ENCODE measurements at regions not wholly inside any gene's neighbourhood (a gene's known extent, or its start where the extent isn't known, plus 50 kb on each side); places are given as distances from the start of the nearest gene placed in this dataset.

DNA sequence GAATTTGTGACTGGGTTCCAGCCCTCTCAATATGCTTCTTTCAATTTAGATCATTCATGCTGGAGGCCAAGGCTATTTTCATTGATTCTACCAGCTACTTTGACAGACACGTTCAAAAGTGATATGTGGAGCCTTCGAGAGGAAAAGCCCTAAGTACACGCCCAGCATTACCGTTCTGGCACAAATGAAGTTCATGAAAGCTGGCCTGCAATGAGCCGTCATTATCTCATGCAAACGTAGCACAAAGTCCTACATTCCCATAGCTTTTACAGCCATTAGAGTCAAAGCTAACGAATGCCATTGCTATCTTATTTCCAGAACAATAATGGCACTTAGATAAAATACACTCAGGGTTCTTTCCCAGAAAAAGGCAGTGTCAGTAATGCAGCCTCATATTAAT is 1237.6 kb downstream of the EFNB2 start:
- TF ChIP-seq, protein P1, sequence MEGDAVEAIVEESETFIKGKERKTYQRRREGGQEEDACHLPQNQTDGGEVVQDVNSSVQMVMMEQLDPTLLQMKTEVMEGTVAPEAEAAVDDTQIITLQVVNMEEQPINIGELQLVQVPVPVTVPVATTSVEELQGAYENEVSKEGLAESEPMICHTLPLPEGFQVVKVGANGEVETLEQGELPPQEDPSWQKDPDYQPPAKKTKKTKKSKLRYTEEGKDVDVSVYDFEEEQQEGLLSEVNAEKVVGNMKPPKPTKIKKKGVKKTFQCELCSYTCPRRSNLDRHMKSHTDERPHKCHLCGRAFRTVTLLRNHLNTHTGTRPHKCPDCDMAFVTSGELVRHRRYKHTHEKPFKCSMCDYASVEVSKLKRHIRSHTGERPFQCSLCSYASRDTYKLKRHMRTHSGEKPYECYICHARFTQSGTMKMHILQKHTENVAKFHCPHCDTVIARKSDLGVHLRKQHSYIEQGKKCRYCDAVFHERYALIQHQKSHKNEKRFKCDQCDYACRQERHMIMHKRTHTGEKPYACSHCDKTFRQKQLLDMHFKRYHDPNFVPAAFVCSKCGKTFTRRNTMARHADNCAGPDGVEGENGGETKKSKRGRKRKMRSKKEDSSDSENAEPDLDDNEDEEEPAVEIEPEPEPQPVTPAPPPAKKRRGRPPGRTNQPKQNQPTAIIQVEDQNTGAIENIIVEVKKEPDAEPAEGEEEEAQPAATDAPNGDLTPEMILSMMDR (IDR thresholded peaks at IDR 0.05) = no peak
- DNase-seq (ENCODE audit: low spot score) (no peak), ATAC-seq (ENCODE audit: low FRiP score) (no peak)

DNA sequence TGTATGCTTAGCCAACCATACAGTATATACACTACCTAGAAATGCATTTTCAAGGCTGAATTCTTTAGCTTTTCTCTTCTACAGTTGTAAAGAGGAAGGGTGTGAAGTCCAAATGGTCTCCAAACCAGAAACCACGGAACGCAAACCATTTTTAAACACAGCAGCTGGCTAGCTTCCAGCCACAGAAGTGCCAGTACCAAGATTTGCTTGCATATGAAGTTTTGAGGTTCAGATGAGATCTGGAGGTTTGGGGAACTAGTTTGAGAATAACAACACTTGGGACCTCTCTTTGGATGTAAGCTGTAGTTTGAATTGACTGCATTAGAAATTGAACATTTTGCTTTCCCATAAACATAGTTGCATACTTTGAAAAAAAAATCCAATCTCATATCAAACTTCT is 1243.5 kb downstream of the EFNB2 start:
- no peak for ATAC-seq (ENCODE audit: low FRiP score)
- DNase-seq (ENCODE audit: low spot score) = no peak
- TF ChIP-seq, protein P1 (IDR thresholded peaks at IDR 0.05) = no peak

DNA sequence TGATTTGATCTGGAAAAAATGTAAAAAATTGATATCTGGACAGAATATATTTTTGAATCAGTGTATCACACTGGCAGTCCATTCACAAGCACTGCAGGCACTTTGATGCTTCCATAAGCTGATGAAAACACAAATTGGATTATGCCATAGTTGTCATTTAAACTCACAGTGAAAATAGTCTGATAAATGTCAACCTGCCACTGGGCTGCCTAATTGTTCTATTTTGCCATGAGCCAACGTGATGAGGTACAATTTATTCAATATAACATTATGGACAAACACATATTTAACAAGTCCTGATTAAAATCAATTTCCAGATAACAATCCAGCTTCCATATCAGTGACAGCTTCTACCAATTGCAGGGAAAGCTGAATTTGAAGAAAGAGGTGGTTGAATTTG is 1244.9 kb downstream of the EFNB2 start:
- DNase-seq (ENCODE audit: low spot score) (no peak), ATAC-seq (ENCODE audit: low FRiP score) (no peak)
- TF ChIP-seq, protein P1 (IDR thresholded peaks at IDR 0.05) = no peak

DNA sequence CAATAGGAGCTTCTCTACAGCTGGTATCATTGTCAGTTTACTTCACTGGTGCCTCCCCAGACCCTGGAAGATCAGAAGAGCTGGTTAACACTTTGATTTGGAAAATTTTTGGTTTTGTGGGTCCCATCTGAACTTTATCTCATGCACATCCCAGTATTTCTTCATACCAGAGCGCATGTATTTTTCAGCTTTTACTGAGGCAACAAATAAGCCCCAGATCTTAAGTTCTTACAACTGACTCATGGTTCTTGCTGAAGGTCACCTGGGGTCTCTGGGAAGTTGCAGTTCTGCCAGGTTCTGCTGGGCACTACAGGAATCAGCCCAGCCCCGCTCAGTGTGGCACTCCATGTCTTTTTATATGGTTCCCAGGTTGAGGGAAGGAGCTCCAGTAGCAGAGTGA is 1249.9 kb downstream of the EFNB2 start:
- no peak for DNase-seq (ENCODE audit: low spot score)
- TF ChIP-seq, protein P1 (IDR thresholded peaks at IDR 0.05) = no peak
- ATAC-seq (ENCODE audit: low FRiP score) = no peak

DNA sequence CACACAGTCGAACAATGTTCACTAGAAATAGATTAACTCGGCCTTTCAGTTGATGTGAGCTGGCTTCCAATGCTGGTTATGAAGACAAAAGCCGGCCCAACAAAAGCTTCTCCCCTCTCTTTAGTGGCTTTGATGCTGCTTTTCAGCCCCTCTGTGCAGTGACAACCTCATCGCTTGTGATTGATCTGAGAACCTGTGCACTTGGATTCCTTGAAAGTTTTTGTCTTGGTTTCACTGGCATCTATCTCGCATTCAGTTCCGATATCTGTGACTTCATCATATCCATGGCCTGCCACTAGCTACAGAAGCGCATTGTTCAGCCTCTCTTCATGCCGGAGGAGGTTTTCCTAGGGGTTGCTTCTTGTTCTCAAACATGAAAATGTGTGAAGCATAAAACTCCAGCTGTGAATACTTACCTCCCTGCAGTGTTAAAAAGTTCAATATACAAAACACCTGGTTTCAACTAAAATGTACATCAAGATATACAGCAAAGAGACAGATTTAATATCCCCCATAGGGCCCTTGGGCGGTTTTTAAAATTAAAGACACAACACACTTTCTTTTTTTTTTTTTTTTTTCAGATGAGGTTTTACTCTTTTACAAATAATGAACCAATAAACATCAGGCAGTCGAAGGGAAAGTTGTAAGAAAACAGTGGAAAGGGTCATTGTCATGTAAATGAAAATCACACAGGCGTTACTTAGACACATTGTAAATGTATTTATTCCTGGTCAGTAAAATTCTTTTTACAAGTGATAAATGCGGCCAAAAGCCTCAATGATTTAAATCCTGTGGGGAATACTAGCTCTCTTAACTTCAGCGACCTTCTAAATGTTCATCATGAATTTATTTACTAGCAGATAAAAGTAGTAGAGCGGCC is 1252.8 kb downstream of the EFNB2 start:
- ATAC-seq (ENCODE audit: low FRiP score) (no peak), DNase-seq (ENCODE audit: low spot score) (no peak)
- TF ChIP-seq, protein P1 (IDR thresholded peaks at IDR 0.05) = no peak

DNA sequence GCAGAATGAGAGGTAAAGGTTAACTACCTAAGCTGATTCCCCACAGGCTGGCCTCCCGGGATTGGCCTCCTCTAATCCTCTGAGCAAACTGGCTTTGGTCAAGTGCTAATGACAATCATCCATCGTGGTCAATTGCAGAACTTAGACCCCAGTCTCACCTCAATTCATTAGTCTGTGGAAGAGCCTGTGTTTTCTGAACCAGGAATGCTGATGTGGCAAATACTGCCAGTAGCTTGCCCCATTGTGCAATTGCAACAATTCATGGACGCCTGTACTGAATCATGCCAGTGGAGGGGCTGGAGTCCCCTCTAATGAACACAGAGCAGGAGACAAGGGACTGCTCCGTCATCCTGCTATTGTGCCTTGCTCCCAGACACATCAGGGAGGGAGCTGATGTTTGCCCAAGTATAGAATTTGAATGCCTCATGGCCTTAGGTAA is 1256.5 kb downstream of the EFNB2 start:
- TF ChIP-seq, protein P1 (IDR thresholded peaks at IDR 0.05) = no peak
- ATAC-seq (ENCODE audit: low FRiP score) (no peak), DNase-seq (ENCODE audit: low spot score) (no peak)

DNA sequence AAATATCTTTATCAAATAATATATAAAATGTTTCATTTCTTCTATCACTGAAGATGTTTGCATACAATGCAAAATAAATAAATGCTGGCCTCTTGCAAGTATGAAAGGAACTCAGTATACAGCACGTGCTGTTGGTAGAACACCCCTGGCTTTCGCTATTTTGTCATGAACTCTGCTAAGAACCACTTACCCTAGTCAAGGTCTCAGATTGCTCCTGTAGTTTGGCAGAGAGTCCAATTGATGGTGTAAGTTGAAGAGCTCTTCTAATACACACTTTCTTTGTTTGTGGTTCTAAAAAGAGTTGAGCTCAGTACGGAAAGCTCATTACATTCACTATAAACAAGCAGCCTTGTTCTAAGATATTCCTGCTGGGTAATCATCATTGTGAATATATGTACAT is 1258.9 kb downstream of the EFNB2 start:
- DNase-seq (ENCODE audit: low spot score) (no peak), ATAC-seq (ENCODE audit: low FRiP score) (no peak)
- TF ChIP-seq, protein P1 (IDR thresholded peaks at IDR 0.05) = no peak

Data from omental fat pad (tissue), 3 donors.